LNCaP clone FGC (cell line): ENCODE measurements at regions not wholly inside any gene's neighbourhood (a gene's known extent, or its start where the extent isn't known, plus 50 kb on each side); places are given as distances from the start of the nearest gene placed in this dataset.
"Not testable (repeated sequence)": the region's sequence is repeated elsewhere in the genome, so short reads cannot be mapped to it uniquely, and the experiment has no call there.

Experiments
- DNase-seq: peaks from one replicate; pipeline ENCODE4 v3.0.0-alpha.2; 2011; ENCODE audit warnings: low read depth
- H3K4me3 ChIP-seq: 2 replicates; pipeline ENCODE4 v1.5.1; 2011; ENCODE audit warnings: mild to moderate bottlenecking, low read depth, low read length, control low read depth
- TF ChIP-seq, protein P1 (sequence below): IDR thresholded peaks from 2 replicates; pipeline ENCODE4 v1.5.1; 2012; ENCODE audit warnings: mild to moderate bottlenecking; ENCODE audit not compliant: control insufficient read depth, insufficient read depth; ENCODE audit errors: extremely low read depth

DNA sequence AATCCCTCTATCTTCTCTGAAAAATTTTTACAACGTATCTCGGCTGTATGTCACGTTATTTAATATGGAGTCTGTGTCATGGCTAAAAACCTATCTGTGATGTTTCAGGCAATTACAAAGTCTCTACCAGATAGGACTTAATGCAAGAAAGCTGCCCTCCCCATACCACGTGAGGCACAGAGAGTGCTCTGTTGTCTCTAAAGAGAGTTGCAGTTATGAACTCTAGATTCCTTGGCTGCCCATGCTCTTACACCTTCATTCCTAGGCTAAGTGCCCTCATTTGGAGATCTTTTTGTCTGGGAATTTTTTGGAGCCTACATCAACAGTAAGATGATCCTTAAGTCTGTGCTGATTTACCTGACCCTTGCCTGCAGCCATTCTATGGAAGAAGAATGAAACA, 935.9 kb downstream of the C4orf33 start:
- no peak for DNase-seq
- no peak overlapping the region for H3K4me3 ChIP-seq
- TF ChIP-seq, protein P1, sequence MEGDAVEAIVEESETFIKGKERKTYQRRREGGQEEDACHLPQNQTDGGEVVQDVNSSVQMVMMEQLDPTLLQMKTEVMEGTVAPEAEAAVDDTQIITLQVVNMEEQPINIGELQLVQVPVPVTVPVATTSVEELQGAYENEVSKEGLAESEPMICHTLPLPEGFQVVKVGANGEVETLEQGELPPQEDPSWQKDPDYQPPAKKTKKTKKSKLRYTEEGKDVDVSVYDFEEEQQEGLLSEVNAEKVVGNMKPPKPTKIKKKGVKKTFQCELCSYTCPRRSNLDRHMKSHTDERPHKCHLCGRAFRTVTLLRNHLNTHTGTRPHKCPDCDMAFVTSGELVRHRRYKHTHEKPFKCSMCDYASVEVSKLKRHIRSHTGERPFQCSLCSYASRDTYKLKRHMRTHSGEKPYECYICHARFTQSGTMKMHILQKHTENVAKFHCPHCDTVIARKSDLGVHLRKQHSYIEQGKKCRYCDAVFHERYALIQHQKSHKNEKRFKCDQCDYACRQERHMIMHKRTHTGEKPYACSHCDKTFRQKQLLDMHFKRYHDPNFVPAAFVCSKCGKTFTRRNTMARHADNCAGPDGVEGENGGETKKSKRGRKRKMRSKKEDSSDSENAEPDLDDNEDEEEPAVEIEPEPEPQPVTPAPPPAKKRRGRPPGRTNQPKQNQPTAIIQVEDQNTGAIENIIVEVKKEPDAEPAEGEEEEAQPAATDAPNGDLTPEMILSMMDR: no peak

DNA sequence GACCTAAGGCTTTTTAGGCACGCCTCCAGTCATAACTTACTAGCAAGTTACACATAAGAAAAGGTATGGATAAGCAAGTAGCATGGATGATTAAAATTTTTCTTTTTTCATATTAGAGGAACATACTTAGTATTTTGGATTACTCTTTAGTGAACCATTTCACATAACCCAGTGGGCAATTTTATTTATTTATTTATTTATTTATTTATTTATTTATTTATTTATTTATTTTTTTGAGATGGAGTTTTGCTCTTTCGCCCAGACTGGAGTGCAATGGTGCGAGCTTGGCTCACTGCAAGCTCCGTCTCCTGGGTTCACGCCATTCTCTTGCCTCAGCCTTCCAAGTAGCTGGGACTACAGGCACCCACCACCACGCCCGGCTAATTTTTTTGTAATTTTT, 937.7 kb downstream of the C4orf33 start:
- not testable (repeated sequence) for H3K4me3 ChIP-seq, DNase-seq

DNA sequence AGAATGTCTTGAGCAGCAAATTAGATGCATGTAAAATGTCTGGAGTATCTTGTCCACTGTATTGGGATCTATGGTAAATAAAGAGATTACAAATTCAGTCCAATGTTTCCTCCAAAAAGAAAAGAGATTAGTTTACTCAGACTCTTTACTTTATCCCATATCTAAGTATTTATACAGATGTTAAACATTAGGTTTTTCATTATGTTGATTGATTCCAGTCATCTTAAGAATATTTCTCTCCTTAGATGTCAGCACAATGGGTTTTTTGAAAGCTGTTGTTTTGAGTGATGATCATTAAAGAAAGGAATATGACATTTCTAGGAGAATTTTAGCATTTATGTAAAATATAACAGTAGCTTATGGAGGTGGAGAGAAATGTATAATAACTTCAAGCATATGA, 938.9 kb downstream of the C4orf33 start:
- H3K4me3 ChIP-seq: no peak overlapping the region
- TF ChIP-seq, protein P1: no peak
- no peak for DNase-seq

DNA sequence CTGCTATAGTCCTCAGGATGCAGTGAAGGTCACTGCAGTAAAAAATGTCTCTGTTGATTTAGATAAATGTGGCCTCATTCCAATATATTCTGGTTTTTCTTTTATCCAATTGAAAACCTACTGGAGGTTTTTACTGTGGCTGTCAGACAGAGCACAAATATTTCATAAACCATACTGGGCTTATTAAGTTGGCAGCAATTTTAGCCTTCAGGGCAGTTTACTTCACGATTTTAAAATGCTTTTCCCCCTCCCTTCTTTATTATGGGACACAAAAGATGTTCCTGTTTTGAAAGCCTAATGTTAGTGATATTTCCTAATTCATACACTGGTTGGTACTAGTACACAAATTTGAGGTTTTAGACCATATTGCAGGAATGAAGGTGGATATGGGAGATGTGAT, 939.4 kb downstream of the C4orf33 start:
- DNase-seq: no peak
- no peak overlapping the region for H3K4me3 ChIP-seq
- TF ChIP-seq, protein P1: no peak

DNA sequence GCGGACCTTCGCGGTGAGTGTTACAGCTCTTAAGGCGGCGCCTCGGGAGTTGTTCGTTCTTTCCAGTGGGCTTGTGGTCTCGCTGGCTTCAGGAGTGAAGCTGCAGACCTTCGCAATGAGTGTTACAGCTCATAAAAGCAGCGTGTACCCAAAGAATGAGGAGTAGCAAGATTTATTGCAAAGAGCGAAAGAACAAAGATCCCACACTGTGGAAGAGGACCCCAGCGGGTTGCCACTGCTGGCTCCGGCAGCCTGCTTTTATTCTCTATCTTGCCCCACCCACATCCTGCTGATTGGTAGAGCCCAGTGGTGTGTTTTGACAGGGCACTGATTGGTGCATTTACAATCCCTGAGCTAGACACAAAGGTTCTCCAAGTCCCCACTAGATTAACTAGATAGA, 941.9 kb downstream of the C4orf33 start:
- not testable (repeated sequence) for H3K4me3 ChIP-seq

DNA sequence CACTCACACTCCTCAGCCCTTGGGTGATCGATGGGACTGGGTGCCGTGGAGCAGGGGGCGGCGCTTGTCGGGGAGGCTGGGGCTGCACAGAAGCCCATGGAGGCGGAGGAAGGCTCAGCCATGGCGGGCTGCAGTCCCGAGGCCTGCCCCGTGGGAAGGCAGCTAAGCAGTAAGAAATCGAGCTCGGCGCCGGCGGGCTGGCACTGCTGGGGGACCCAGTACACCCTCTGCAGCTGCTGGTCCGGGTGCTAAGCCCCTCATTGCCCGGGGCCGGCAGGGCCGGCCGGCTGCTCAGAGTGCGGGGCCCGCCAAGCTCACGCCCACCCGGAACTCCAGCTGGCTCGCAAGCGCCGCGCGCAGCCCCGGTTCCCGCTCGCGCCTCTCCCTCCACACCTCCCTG, 942.6 kb downstream of the C4orf33 start:
- H3K4me3 ChIP-seq, DNase-seq: not testable (repeated sequence)

More for the DNA sequence above, 941.9 kb downstream of the C4orf33 start:
- DNase-seq: not testable (repeated sequence)

DNA sequence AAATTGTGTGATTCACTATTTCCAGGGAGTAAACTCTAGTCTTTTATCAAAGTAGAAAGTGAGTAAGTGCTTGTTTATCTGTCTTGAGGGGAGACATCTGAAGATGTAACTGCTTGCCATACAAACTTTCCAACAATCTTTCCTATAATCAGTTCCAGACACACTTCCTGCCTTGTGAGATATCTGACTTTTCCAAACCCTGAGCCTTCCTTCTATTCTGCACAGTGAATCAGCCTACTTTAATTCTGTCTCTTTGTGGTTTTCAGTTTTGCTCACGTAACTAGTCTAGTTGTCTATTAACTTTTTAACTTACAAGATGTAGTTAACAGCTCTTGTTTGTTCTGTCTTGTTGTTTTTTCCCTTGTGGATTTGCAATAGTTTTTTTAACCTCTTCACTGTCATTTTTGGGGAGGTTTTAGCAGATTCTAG, 947.8 kb downstream of the C4orf33 start:
- no peak overlapping the region for H3K4me3 ChIP-seq
- TF ChIP-seq, protein P1: no peak
- no peak for DNase-seq

DNA sequence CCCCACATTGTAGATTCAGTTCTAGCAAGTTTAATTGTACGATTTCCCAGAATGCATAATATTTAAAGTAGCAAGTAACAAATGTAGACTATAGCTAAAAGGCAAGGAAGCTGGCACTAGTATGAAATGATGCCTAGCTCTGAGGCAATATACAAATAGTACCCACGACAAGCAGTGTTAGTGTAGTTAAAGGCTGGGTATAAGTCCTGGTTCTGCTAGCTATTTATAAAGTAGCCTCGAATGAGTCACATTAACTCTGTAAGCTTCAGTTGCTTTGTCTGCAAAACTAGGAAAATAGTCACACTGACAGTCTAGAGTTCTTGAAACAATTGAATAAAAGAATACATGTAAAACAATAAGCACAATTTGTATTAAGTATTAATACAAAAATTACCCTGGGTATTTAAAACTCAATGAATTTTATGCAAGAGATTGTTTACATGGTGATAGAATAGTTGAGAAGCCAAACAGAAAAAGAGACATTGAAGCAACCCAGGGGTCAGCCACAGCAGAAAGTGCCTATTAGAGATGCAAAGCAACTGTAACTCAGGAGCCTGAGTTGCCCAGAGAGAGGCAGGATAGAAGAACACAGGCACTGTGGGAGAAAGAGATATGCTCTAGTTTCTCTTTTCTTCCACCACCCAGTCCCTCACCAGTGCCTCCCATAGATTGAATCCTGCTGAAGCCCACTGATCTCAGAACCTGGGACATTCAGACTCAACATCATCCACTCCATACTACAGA, 949.0 kb downstream of the C4orf33 start:
- TF ChIP-seq, protein P1: no peak
- no peak overlapping the region for H3K4me3 ChIP-seq
- DNase-seq: no peak
